RWPE2 (cell line): ENCODE measurements at regions not wholly inside any gene's neighbourhood (a gene's known extent, or its start where the extent isn't known, plus 50 kb on each side); places are given as distances from the start of the nearest gene placed in this dataset.

ENCODE experiments used
- ATAC-seq: fragments of 200-7000 bp; cut with Tn5 transposase; 3 replicates; pipeline ENCODE4 v1.9.1; 2021; ENCODE audit warnings: low read depth
- DNase-seq: peaks from one replicate; pipeline ENCODE4 v3.0.0-alpha.2; 2020; ENCODE audit warnings: low spot score
- H3K27ac ChIP-seq: fragments of 450-650 bp; 2 replicates; pipeline ENCODE4 v1.5.1; 2017; ENCODE audit warnings: mild to moderate bottlenecking; ENCODE audit not compliant: poor library complexity, severe bottlenecking
- H3K27me3 ChIP-seq: fragments of 250-450 bp; sonication (Bioruptor Pico); 2 replicates; pipeline ENCODE4 v1.5.1; 2021; ENCODE audit warnings: mild to moderate bottlenecking, moderate library complexity; ENCODE audit not compliant: insufficient read depth, poor library complexity, severe bottlenecking
- H3K36me3 ChIP-seq: fragments of 250-450 bp; sonication (Bioruptor Pico); 2 replicates; pipeline ENCODE4 v1.5.1; 2020; ENCODE audit warnings: low read depth, mild to moderate bottlenecking, moderate library complexity
- H3K4me1 ChIP-seq: fragments of 250-450 bp; sonication (Bioruptor Pico); 2 replicates; pipeline ENCODE4 v1.5.1; 2021; ENCODE audit warnings: mild to moderate bottlenecking, moderate library complexity; ENCODE audit not compliant: insufficient read depth, poor library complexity, severe bottlenecking
- H3K4me3 ChIP-seq: fragments of 250-450 bp; sonication (Bioruptor Pico); 2 replicates; pipeline ENCODE4 v1.5.1; 2021; ENCODE audit warnings: mild to moderate bottlenecking, moderate library complexity; ENCODE audit not compliant: severe bottlenecking
- H3K9me3 ChIP-seq: fragments of 250-450 bp; sonication (Bioruptor Pico); 2 replicates; pipeline ENCODE4 v1.5.1; 2021; ENCODE audit warnings: mild to moderate bottlenecking, moderate library complexity; ENCODE audit not compliant: severe bottlenecking
- TF ChIP-seq, protein P1 (sequence below): fragments of 450-650 bp; IDR thresholded peaks from one replicate; pipeline ENCODE4 v1.5.1; 2017; ENCODE audit warnings: mild to moderate bottlenecking, moderate library complexity; ENCODE audit not compliant: poor library complexity, severe bottlenecking

DNA sequence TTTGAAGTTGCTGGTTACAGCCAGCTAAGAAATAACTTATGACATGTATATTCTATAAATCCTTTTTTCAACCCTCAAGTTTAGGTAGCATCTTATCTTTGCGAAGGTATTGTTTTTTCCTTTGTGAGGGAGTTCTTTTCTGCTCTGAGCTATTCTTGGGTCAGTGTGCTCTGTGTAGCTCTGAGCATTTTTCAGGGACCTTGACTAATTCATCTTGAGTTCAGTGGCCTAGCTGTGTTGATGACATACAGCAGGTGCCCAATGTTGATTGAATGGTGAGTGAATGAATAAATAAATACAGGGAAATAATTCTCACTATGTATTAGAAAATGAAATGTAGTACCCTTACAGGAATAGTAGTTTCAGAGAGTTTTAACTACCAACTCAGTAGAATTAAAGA, 335.3 kb downstream of the IL20RB start:
- Histone ChIP-seq H3K9me3 (no peaks in the 10 kb centered on the region), H3K27me3 (no peaks in the 10 kb centered on the region), H3K27ac (no peak overlapping the region), H3K4me3 (no peak overlapping the region), H3K36me3 (no peaks in the 10 kb centered on the region), H3K4me1 (no peaks in the 10 kb centered on the region)
- TF ChIP-seq, protein P1, sequence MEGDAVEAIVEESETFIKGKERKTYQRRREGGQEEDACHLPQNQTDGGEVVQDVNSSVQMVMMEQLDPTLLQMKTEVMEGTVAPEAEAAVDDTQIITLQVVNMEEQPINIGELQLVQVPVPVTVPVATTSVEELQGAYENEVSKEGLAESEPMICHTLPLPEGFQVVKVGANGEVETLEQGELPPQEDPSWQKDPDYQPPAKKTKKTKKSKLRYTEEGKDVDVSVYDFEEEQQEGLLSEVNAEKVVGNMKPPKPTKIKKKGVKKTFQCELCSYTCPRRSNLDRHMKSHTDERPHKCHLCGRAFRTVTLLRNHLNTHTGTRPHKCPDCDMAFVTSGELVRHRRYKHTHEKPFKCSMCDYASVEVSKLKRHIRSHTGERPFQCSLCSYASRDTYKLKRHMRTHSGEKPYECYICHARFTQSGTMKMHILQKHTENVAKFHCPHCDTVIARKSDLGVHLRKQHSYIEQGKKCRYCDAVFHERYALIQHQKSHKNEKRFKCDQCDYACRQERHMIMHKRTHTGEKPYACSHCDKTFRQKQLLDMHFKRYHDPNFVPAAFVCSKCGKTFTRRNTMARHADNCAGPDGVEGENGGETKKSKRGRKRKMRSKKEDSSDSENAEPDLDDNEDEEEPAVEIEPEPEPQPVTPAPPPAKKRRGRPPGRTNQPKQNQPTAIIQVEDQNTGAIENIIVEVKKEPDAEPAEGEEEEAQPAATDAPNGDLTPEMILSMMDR = no peak
- DNase-seq = no peak
- ATAC-seq = no peak

DNA sequence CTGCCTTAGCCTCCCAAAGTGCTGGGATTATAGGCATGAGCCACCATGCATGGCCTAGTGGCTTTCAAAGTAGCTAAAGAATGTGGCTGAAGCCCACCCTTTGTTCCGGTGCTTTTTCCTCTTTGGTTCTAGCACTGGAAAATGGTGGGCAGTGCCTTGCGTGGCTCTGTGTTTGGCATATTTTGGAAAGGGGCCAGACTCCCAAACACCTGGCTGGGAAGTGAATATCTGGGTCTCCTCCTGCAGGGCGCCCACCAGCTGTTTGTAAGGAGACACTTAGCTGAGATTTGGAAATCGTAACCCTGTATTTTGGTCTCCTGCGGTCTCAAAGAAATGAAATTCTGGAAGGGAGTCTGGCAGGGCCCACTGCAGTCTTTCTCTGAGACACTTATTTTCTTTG, 336.4 kb downstream of the IL20RB start:
- Histone ChIP-seq H3K4me1 (no peaks in the 10 kb centered on the region), H3K36me3 (no peaks in the 10 kb centered on the region), H3K27ac (no peak overlapping the region), H3K27me3 (no peaks in the 10 kb centered on the region), H3K4me3 (no peak overlapping the region), H3K9me3 (no peaks in the 10 kb centered on the region)
- DNase-seq (no peak), ATAC-seq (no peak)
- TF ChIP-seq, protein P1 = no peak

DNA sequence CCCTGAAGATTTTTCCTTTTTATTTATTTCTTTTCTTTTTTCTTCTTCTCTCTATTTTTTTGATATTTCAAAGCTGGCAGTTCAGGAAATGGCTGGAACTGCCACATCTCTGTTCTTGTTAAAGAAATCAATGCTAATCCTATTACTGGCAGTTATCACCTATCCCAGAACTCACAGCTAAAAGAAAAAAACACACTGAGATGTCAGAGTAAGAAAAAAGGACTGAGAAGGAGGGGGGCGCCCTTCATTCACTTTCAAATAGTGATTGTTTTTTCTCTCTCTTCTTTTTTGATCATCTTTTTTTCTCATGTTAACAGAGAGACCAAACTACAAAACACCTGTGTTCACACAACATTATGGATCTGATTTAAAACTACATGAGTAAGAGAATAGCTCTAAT, 337.1 kb downstream of the IL20RB start:
- Histone ChIP-seq H3K27me3 (no peaks in the 10 kb centered on the region), H3K4me1 (no peaks in the 10 kb centered on the region), H3K9me3 (no peaks in the 10 kb centered on the region), H3K36me3 (no peaks in the 10 kb centered on the region), H3K4me3 (no peak overlapping the region), H3K27ac (no peak overlapping the region)
- DNase-seq (no peak), ATAC-seq (no peak)
- TF ChIP-seq, protein P1 = no peak

DNA sequence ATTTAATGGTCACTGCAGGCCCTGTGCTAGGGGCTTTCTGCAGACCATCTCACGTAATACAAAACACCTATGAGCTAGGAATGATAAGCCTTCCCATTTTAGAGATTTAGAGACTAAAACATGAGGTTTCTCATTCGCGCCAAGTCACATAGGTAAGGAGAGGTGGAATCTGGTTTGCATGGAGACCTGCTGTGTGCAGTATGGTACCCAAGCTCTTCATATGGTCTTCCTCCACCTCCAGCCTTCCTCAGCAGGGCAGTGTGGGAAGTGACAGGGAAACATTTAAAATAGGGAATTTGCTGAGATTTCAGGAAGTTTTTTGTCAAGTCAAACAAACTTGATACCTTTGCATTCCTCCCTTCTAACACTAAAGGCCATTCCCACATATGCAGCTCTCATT, 337.6 kb downstream of the IL20RB start:
- Histone ChIP-seq H3K4me3 (no peak overlapping the region), H3K4me1 (no peaks in the 10 kb centered on the region), H3K9me3 (no peaks in the 10 kb centered on the region), H3K36me3 (no peaks in the 10 kb centered on the region), H3K27me3 (no peaks in the 10 kb centered on the region), H3K27ac (no peak overlapping the region)
- ATAC-seq = no peak
- DNase-seq = no peak
- TF ChIP-seq, protein P1 = no peak

DNA sequence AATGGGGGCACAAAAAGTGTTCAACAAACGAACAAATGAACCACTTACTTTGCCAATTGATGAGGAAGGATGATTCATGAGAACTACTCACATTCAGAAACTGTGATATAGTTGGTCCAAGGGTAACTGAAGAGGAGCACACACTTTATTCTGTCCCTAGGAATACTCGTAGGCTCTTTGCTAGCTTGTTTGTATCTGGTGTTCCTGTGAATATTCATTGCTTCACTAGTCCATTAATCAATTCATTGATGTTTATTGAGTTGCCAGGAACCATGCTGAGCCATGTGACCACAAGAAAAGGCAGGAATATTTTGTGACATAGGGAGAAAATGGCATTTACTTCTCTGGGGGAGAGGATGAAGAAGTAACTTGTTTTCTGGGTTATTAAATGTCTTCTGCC, 338.3 kb downstream of the IL20RB start:
- ATAC-seq (no peak), DNase-seq (no peak)
- no peak overlapping the region for H3K4me3 ChIP-seq
- H3K9me3 ChIP-seq = no peaks in the 10 kb centered on the region
- H3K27ac ChIP-seq = no peak overlapping the region
- H3K36me3 ChIP-seq = no peaks in the 10 kb centered on the region
- TF ChIP-seq, protein P1 = no peak
- H3K27me3 ChIP-seq = no peaks in the 10 kb centered on the region
- no peaks in the 10 kb centered on the region for H3K4me1 ChIP-seq
